ENCODE measurements at regions not wholly inside any gene's neighbourhood (a gene's known extent, or its start where the extent isn't known, plus 50 kb on each side); places are given as distances from the start of the nearest gene placed in this dataset.

- Histone ChIP-seq H3T11ph (ENCODE audit: low read length) (no peak overlapping the region), H4K20me1 (ENCODE audit: control insufficient read depth, insufficient read depth, insufficient read length) (no peaks in the 10 kb centered on the region), H3K4me1 (ENCODE audit: insufficient read depth, low read length) (no peaks in the 10 kb centered on the region), H4K5ac (ENCODE audit: insufficient read length, low read depth, low read length) (no peak overlapping the region), H3K4ac (ENCODE audit: low read depth, low read length) (no peak overlapping the region), H3K23me2 (ENCODE audit: insufficient read length, low read depth, low read length, poor library complexity, severe bottlenecking) (no peaks in the 10 kb centered on the region), H3K27me3 (ENCODE audit: insufficient read depth, low read length) (no peaks in the 10 kb centered on the region), H2AK5ac (ENCODE audit: insufficient read length, low read length) (no peak overlapping the region), H4K8ac (replicated peaks; ENCODE audit: insufficient read length, low read depth, low read length) (no peak overlapping the region), H3K18ac (ENCODE audit: insufficient read length, low read depth, low read length) (no peak overlapping the region), H2BK20ac (ENCODE audit: low read depth, low read length, poor library complexity, severe bottlenecking) (no peak overlapping the region), H3K79me1 (ENCODE audit: insufficient read depth, low read depth, low read length, poor library complexity, severe bottlenecking) (no peaks in the 10 kb centered on the region), H2BK120ac (ENCODE audit: low read depth, low read length, poor library complexity, severe bottlenecking) (no peak overlapping the region), H2BK15ac (ENCODE audit: low read depth, low read length) (no peak overlapping the region), H3K56ac (ENCODE audit: insufficient read length, low read depth, low read length) (no peak overlapping the region), H3K4me2 (ENCODE audit: insufficient read depth, insufficient read length, low read length) (no peak overlapping the region), H4K91ac (ENCODE audit: insufficient read length, low read depth, low read length) (no peak overlapping the region), H3K79me2 (ENCODE audit: insufficient read depth, low read length) (no peaks in the 10 kb centered on the region), H3K27ac (ENCODE audit: insufficient read length, low read depth, low read length) (no peak overlapping the region), H2AFZ (ENCODE audit: low read length) (no peak overlapping the region), H3K23ac (ENCODE audit: insufficient read length, low read depth, low read length) (no peak overlapping the region), H3K14ac (ENCODE audit: insufficient read depth, low read length) (no peak overlapping the region), H3K9me3 (ENCODE audit: control insufficient read depth, low read depth, low read length) (no peaks in the 10 kb centered on the region), H2BK5ac (ENCODE audit: insufficient read length, low read length) (no peak overlapping the region), H2BK12ac (ENCODE audit: insufficient read length, low read depth, low read length) (no peak overlapping the region), H3K9ac (ENCODE audit: extremely low read depth, insufficient read length, low read length) (no peak overlapping the region)
- Mint-ChIP-seq H3K4me1 (peaks cover 3 to 6% of the 10 kb centered on the region in 2 experiments; a peak in 2 of 4 replicates), H3K27ac (no peak overlapping the region), H3K4me3 (no peak overlapping the region), H3K9me3 (peaks cover 68 to 69% of the 10 kb centered on the region in 2 experiments), H3K36me3 (ENCODE audit: insufficient read depth in 1 of 3, low read depth in 3 of 3) (peaks cover 0 to 3% (median 0%) of the 10 kb centered on the region in 3 experiments; a peak in 1 of 7 replicates), H3K27me3 (ENCODE audit: low read depth) (0 out of 2 replicates have a peak, but pooled peaks cover under 1% of the 10 kb centered on the region)
- WGBS (ENCODE audit: extremely low coverage, insufficient read length, low lambda C conversion rate): no CpG with 5 or more reads among the region's 4 CpGs
- DNase-seq: no peak
- no peak for TF ChIP-seq CTCF (conservative IDR thresholded peaks at IDR 0.05)
Observed at GRCh38 chrX:38987198-38987651, 186.0 kb downstream of the MID1IP1 start.

All from H9 (cell line).